Spleen (tissue), 11 donors: ENCODE measurements at regions not wholly inside any gene's neighbourhood (a gene's known extent, or its start where the extent isn't known, plus 50 kb on each side); places are given as distances from the start of the nearest gene placed in this dataset.

ENCODE experiments used
- DNase-seq: peaks from one replicate; pipeline ENCODE4 v3.0.0-alpha.2; 2020
- H3K27ac ChIP-seq, 8 donors: fragments of 200-600 bp; sonication (generic) in 7 of 8; 1 replicate in 4 of 8; 2 replicates in 4 of 8; pipeline versions ENCODE4 v1.5.0 to v1.8.0; 2016 to 2021; ENCODE audit warnings: inconsistent platforms in 4 of 8, mild to moderate bottlenecking in 4 of 8, moderate library complexity in 1 of 8
- H3K27me3 ChIP-seq, 7 donors: fragments of 200-600 bp; sonication (generic) in 6 of 7; replicated peaks in 1 of 7; 1 replicate in 4 of 7; 2 replicates in 3 of 7; pipeline versions ENCODE4 v1.5.0 to v1.8.0; 2016 to 2021; ENCODE audit warnings: inconsistent platforms in 3 of 7, mild to moderate bottlenecking in 1 of 7
- H3K36me3 ChIP-seq, 6 donors: fragments of 200-600 bp; sonication (generic) in 5 of 6; 1 replicate in 4 of 6; 2 replicates in 2 of 6; pipeline versions ENCODE4 v1.5.0 to v1.8.0; 2016 to 2021; ENCODE audit warnings: inconsistent platforms in 2 of 6
- H3K4me1 ChIP-seq, 6 donors: fragments of 200-600 bp; sonication (generic) in 5 of 6; 1 replicate in 3 of 6; 2 replicates in 3 of 6; pipeline versions ENCODE4 v1.5.0 to v1.8.0; 2016 to 2021; ENCODE audit warnings: inconsistent platforms in 3 of 6
- H3K4me3 ChIP-seq, 8 donors: fragments of 200-600 bp; sonication (generic) in 7 of 8; 1 replicate in 4 of 8; 2 replicates in 4 of 8; pipeline versions ENCODE4 v1.5.0 to v1.8.0; 2016 to 2021; ENCODE audit warnings: inconsistent platforms in 4 of 8, mild to moderate bottlenecking in 4 of 8, moderate library complexity in 2 of 8
- H3K9me3 ChIP-seq, 8 donors: fragments of 200-600 bp; sonication (generic) in 7 of 8; 1 replicate in 4 of 8; 2 replicates in 4 of 8; pipeline versions ENCODE4 v1.5.0 to v1.8.0; 2016 to 2021; ENCODE audit warnings: inconsistent platforms in 4 of 8
- CTCF ChIP-seq, 11 experiments: fragments of 200-600 bp in 7 of 11; fragments of 450-650 bp in 4 of 11; sonication (generic) in 4 of 11; IDR thresholded peaks in 8 of 11; conservative IDR thresholded peaks in 3 of 11; 1 replicate in 7 of 11; 2 replicates in 4 of 11; pipeline versions ENCODE4 v1.4.0 to v1.8.0; 2016 to 2021; ENCODE audit warnings: antibody characterized with exemption in 11 of 11, inconsistent platforms in 4 of 11, mild to moderate bottlenecking in 1 of 11
- POLR2A ChIP-seq, 3 donors: fragments of 450-650 bp; IDR thresholded peaks; one replicate each; pipeline ENCODE4 v1.5.1; 2017; ENCODE audit warnings: antibody characterized with exemption in 3 of 3, mild to moderate bottlenecking in 1 of 3
- POLR2AphosphoS5 ChIP-seq, 3 donors: sonication (generic); formaldehyde crosslinking; IDR thresholded peaks; one replicate each; pipeline ENCODE4 v1.5.1; 2017; ENCODE audit warnings: antibody characterized with exemption in 3 of 3
- WGBS, 5 donors: extraction: QIAGEN DNeasy Blood & Tissue Kit in 3 of 5; methylation state at CpG; one replicate each; pipeline versions ENCODE4 v1.1.5 to v1.1.7; 2013 to 2018; 5-methylcytosine and 5-hydroxymethylcytosine counted together
- intact Hi-C: fragments of 100-400 bp; cut with DNase I; formaldehyde crosslinking; loops from one replicate; pipeline ENCODE4 v1.15.0; 2023; ENCODE audit warnings: low total_unique reads
- donor health status: healthy with polysubstance abuse.
- donor health status: DM: no; HTN: no; CAD: no; lungs with moderate emphysema.
- donor health status: DM: no; HTN: no; CAD: no.
- donor health status: Bipolar disorder and iron deficiency.
- donor health status: healthy.
- donor health status: DM: no; HTN: no; CAD: no.
- donor health status: DM: yes; HTN: yes; CAD: no.

- no peak for TF ChIP-seq CTCF (IDR thresholded peaks at IDR 0.05 in 8 of 11, conservative IDR thresholded peaks at IDR 0.05 in 3 of 11)
- TF ChIP-seq POLR2AphosphoS5 (IDR thresholded peaks at IDR 0.05), result no peak
- no peak for TF ChIP-seq POLR2A (IDR thresholded peaks at IDR 0.05)
- Histone ChIP-seq H3K9me3 (peaks cover 0 to 31% (median 6%) of the 10 kb centered on the region in 8 donors), H3K4me3 (no peak overlapping the region), H3K36me3 (no peaks in the 10 kb centered on the region), H3K4me1 (no peaks in the 10 kb centered on the region), H3K27ac (no peak overlapping the region), H3K27me3 (no peaks in the 10 kb centered on the region)
- intact Hi-C loops, result no loop called here
- 84 to 94% (median 89%) methylated on average over 12 to 17 of the region's 17 CpGs for WGBS, 5 donors
- no peak for DNase-seq
Observed at GRCh38 chr18:29588446-29589100, 1411.6 kb upstream of the CDH2 start.

- no peak overlapping the region for H3K27ac ChIP-seq
- TF ChIP-seq POLR2A (IDR thresholded peaks at IDR 0.05) (no peak), POLR2AphosphoS5 (IDR thresholded peaks at IDR 0.05) (no peak), CTCF (IDR thresholded peaks at IDR 0.05 in 8 of 11, conservative IDR thresholded peaks at IDR 0.05 in 3 of 11) (no peak)
- 87 to 94% (median 91%) methylated on average over 3 of the region's 3 CpGs for WGBS, 5 donors
Observed at GRCh38 chr18:29586210-29586609, 1409.3 kb upstream of the CDH2 start.

GRCh38 chr18:29560270-29560669 is 1383.3 kb upstream of the CDH2 start:
- H3K36me3 ChIP-seq, result no peaks in the 10 kb centered on the region
- DNase-seq, result no peak
- WGBS, 5 donors, result 48 to 74% (median 58%) methylated on average over 1 of the region's 1 CpG
- intact Hi-C loops, result no loop called here
- TF ChIP-seq POLR2AphosphoS5 (IDR thresholded peaks at IDR 0.05) (no peak), POLR2A (IDR thresholded peaks at IDR 0.05) (no peak)
- no peak overlapping the region for H3K27ac ChIP-seq
- peaks cover 0 to 2% (median 0%) of the 10 kb centered on the region in 8 donors for H3K9me3 ChIP-seq
- H3K27me3 ChIP-seq, result no peaks in the 10 kb centered on the region
- H3K4me3 ChIP-seq, result no peak overlapping the region
- H3K4me1 ChIP-seq, result no peaks in the 10 kb centered on the region

More at GRCh38 chr18:29586210-29586609, 1409.3 kb upstream of the CDH2 start:
- DNase-seq, result no peak
- Histone ChIP-seq H3K4me3 (no peak overlapping the region), H3K4me1 (no peaks in the 10 kb centered on the region), H3K9me3 (peaks cover 0 to 36% (median 4%) of the 10 kb centered on the region in 8 donors), H3K27me3 (no peaks in the 10 kb centered on the region), H3K36me3 (no peaks in the 10 kb centered on the region)
- intact Hi-C loops, result no loop called here

GRCh38 chr18:29556070-29556469 is 1379.1 kb upstream of the CDH2 start:
- Histone ChIP-seq H3K27me3 (no peaks in the 10 kb centered on the region), H3K36me3 (no peaks in the 10 kb centered on the region), H3K9me3 (peaks cover 0 to 3% (median 0%) of the 10 kb centered on the region in 8 donors), H3K27ac (no peak overlapping the region), H3K4me3 (no peak overlapping the region), H3K4me1 (no peaks in the 10 kb centered on the region)
- 73 to 84% (median 78%) methylated on average over 4 of the region's 4 CpGs for WGBS, 5 donors
- DNase-seq, result no peak
- intact Hi-C loops, result no loop called here
- TF ChIP-seq CTCF (IDR thresholded peaks at IDR 0.05 in 8 of 11, conservative IDR thresholded peaks at IDR 0.05 in 3 of 11) (no peak), POLR2A (IDR thresholded peaks at IDR 0.05) (no peak), POLR2AphosphoS5 (IDR thresholded peaks at IDR 0.05) (no peak)
